Mesenchymal stem cell (in vitro differentiated cells and primary cell): ENCODE measurements at regions not wholly inside any gene's neighbourhood (a gene's known extent, or its start where the extent isn't known, plus 50 kb on each side); places are given as distances from the start of the nearest gene placed in this dataset.

Experiments used
- DNase-seq: peaks from one replicate; pipeline ENCODE4 v3.0.0-alpha.2; 2013
- H2AFZ ChIP-seq: one replicate; pipeline ENCODE4 v1.6.1; 2013; ENCODE audit warnings: low read depth, mild to moderate bottlenecking, control low read depth, inconsistent platforms, low read length, moderate library complexity
- H2AK5ac ChIP-seq: 2 replicates; pipeline ENCODE4 v1.6.1; 2013; ENCODE audit warnings: low read length, moderate library complexity, mild to moderate bottlenecking, inconsistent platforms; ENCODE audit not compliant: severe bottlenecking
- H2BK120ac ChIP-seq: one replicate; pipeline ENCODE4 v1.6.1; 2013; ENCODE audit warnings: low read depth, mild to moderate bottlenecking, inconsistent platforms, low read length, moderate library complexity
- H2BK12ac ChIP-seq, 2 experiments: one replicate each; pipeline ENCODE4 v1.6.1; 2013; ENCODE audit warnings: inconsistent platforms in 2 of 2, low read length in 2 of 2, mild to moderate bottlenecking in 2 of 2, moderate library complexity in 2 of 2, control low read depth in 1 of 2
- H2BK15ac ChIP-seq: one replicate; pipeline ENCODE4 v1.6.1; 2013; ENCODE audit warnings: mild to moderate bottlenecking, low read depth, inconsistent platforms; ENCODE audit not compliant: poor library complexity, severe bottlenecking
- H2BK5ac ChIP-seq: 2 replicates; pipeline ENCODE4 v1.6.1; 2013; ENCODE audit warnings: low read depth, mild to moderate bottlenecking, low read length, control low read depth, inconsistent platforms; ENCODE audit not compliant: poor library complexity, severe bottlenecking
- H3K14ac ChIP-seq, 2 experiments: one replicate each; pipeline ENCODE4 v1.6.1; 2013; ENCODE audit warnings: inconsistent platforms in 2 of 2, low read length in 2 of 2, control low read depth in 1 of 2, mild to moderate bottlenecking in 1 of 2, moderate library complexity in 1 of 2
- H3K18ac ChIP-seq, 2 experiments: one replicate each; pipeline ENCODE4 v1.6.1; 2013; ENCODE audit warnings: inconsistent platforms in 2 of 2, low read length in 2 of 2, control low read depth in 1 of 2, low read depth in 1 of 2, mild to moderate bottlenecking in 1 of 2
- H3K23ac ChIP-seq, 2 experiments: one replicate each; pipeline ENCODE4 v1.6.1; 2013; ENCODE audit warnings: inconsistent platforms in 2 of 2, low read length in 2 of 2, mild to moderate bottlenecking in 2 of 2, moderate library complexity in 2 of 2, control low read depth in 1 of 2
- H3K27ac ChIP-seq: 2 replicates; pipeline ENCODE4 v1.5.1; 2013; ENCODE audit warnings: mild to moderate bottlenecking, moderate library complexity, low read length, control low read depth, inconsistent platforms; ENCODE audit not compliant: poor library complexity, severe bottlenecking
- H3K27me3 ChIP-seq, 2 experiments: 2 replicates each; pipeline versions ENCODE4 v1.6.1 to v1.7.0; 2013; ENCODE audit warnings: low read length in 2 of 2, mild to moderate bottlenecking in 2 of 2, moderate library complexity in 2 of 2, control low read depth in 1 of 2, inconsistent platforms in 1 of 2; ENCODE audit not compliant: control insufficient read depth in 1 of 2, insufficient read depth in 1 of 2
- H3K36me3 ChIP-seq, 2 experiments: 2 replicates each; pipeline versions ENCODE4 v1.6.1 to v1.7.0; 2013; ENCODE audit warnings: low read length in 2 of 2, control low read depth in 1 of 2, inconsistent platforms in 1 of 2, low read depth in 1 of 2, mild to moderate bottlenecking in 1 of 2; ENCODE audit not compliant: insufficient read depth in 2 of 2, control insufficient read depth in 1 of 2
- H3K4ac ChIP-seq, 2 experiments: one replicate each; pipeline ENCODE4 v1.6.1; 2013; ENCODE audit warnings: inconsistent platforms in 2 of 2, low read length in 2 of 2, mild to moderate bottlenecking in 2 of 2, moderate library complexity in 2 of 2, control low read depth in 1 of 2, low read depth in 1 of 2
- H3K4me1 ChIP-seq: 2 replicates; pipeline ENCODE4 v1.6.1; 2013; ENCODE audit warnings: low read depth, low read length, control low read depth; ENCODE audit not compliant: control insufficient read depth, insufficient read depth
- H3K4me2 ChIP-seq: 2 replicates; pipeline ENCODE4 v1.6.1; 2013; ENCODE audit warnings: low read length, mild to moderate bottlenecking, inconsistent platforms; ENCODE audit not compliant: poor library complexity, severe bottlenecking
- H3K4me3 ChIP-seq, 2 experiments: 2 replicates each; pipeline versions ENCODE4 v1.5.1 to v1.7.0; 2013; ENCODE audit warnings: low read length in 2 of 2, mild to moderate bottlenecking in 2 of 2, control low read depth in 1 of 2, low read depth in 1 of 2; ENCODE audit not compliant: insufficient read depth in 1 of 2
- H3K79me1 ChIP-seq: replicated peaks from 2 replicates; pipeline ENCODE4 v1.6.1; 2013; ENCODE audit warnings: mild to moderate bottlenecking, control low read depth, low read length, inconsistent platforms; ENCODE audit not compliant: poor library complexity, severe bottlenecking
- H3K9ac ChIP-seq: 2 replicates; pipeline ENCODE4 v1.7.0; 2013; ENCODE audit warnings: mild to moderate bottlenecking, low read length, moderate library complexity
- H3K9me3 ChIP-seq: 2 replicates; pipeline ENCODE4 v1.7.0; 2013; ENCODE audit warnings: mild to moderate bottlenecking, low read length; ENCODE audit not compliant: control insufficient read depth
- H4K8ac ChIP-seq: one replicate; pipeline ENCODE4 v1.6.1; 2013; ENCODE audit warnings: inconsistent platforms, mild to moderate bottlenecking, low read length, moderate library complexity
- H4K91ac ChIP-seq: one replicate; pipeline ENCODE4 v1.6.1; 2013; ENCODE audit warnings: mild to moderate bottlenecking, low read length, inconsistent platforms
- WGBS: methylation state at CpG from one replicate; pipeline ENCODE4 v1.1.7; 2013; ENCODE audit warnings: mixed read lengths; 5-methylcytosine and 5-hydroxymethylcytosine counted together

DNA sequence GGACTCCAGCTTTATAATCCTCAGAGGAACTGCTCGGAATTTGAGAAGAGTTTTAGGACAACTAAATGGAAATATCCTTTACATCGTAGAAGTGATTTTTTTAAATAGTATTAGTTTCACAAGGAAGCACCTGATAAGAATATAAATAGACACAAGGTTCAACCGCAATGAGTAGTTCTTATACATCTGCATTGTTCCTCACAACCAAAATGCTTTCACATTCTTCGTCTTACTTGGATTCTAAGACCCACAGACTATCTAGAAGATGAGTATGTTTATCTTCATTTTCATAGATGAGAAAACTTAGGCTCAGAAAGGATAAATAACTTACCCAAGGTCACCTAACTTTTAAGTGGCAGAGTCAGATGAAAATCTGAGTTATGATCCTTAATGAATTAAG is 469.0 kb downstream of the GALC start:
- Histone ChIP-seq H2BK15ac (no peak overlapping the region), H2AFZ (no peak overlapping the region), H3K14ac (no peak overlapping the region), H3K36me3 (no peaks in the 10 kb centered on the region), H3K27ac (no peak overlapping the region), H3K4ac (no peak overlapping the region), H2BK5ac (no peak overlapping the region), H3K4me2 (no peak overlapping the region), H3K23ac (no peak overlapping the region), H3K9ac (no peak overlapping the region), H4K91ac (no peak overlapping the region), H2BK120ac (no peak overlapping the region), H3K18ac (no peak overlapping the region), H3K9me3 (no peaks in the 10 kb centered on the region), H3K4me3 (no peak overlapping the region), H3K27me3 (no peaks in the 10 kb centered on the region), H3K79me1 (no peaks in the 10 kb centered on the region), H4K8ac (no peak overlapping the region), H2BK12ac (no peak overlapping the region), H3K4me1 (no peaks in the 10 kb centered on the region), H2AK5ac (no peak overlapping the region)
- 100% methylated on average over 1 of the region's 4 CpGs for WGBS
- DNase-seq: no peak

DNA sequence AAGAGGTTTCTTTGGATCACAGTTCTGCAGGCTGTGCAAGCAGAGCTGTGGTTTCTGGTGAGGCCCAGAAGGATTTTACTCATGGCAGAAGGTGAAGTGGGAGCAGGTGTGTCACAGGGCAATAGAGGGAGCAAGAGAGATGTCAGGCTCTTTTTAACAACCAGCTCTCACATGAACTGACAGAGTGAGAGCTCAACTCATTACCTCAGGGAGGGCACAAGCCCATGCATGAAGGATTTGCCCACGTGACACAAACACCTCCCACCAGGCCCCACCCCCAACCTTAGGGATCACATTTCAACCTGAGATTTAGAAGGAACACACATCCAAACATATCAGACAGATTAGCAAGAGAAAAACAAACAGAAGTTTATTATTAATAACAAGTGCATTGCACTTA is 470.4 kb downstream of the GALC start:
- no peak overlapping the region for H3K27ac ChIP-seq
- H3K4me2 ChIP-seq: no peak overlapping the region
- H3K79me1 ChIP-seq: no peaks in the 10 kb centered on the region
- H3K4ac ChIP-seq: no peak overlapping the region
- H3K9ac ChIP-seq: no peak overlapping the region
- no peak overlapping the region for H4K8ac ChIP-seq
- WGBS: 15% methylated on average over 1 of the region's 1 CpG
- no peak overlapping the region for H3K4me3 ChIP-seq
- H3K23ac ChIP-seq: no peak overlapping the region
- peaks cover 8% of the 10 kb centered on the region for H3K9me3 ChIP-seq
- H2AK5ac ChIP-seq: no peak overlapping the region
- no peak overlapping the region for H3K18ac ChIP-seq
- H3K4me1 ChIP-seq: no peaks in the 10 kb centered on the region
- H3K14ac ChIP-seq: no peak overlapping the region
- no peak overlapping the region for H2BK15ac ChIP-seq
- no peak overlapping the region for H2BK5ac ChIP-seq
- H4K91ac ChIP-seq: no peak overlapping the region
- H3K27me3 ChIP-seq: no peaks in the 10 kb centered on the region
- no peak for DNase-seq
- no peak overlapping the region for H2BK12ac ChIP-seq
- no peaks in the 10 kb centered on the region for H3K36me3 ChIP-seq
- no peak overlapping the region for H2BK120ac ChIP-seq
- H2AFZ ChIP-seq: no peak overlapping the region

DNA sequence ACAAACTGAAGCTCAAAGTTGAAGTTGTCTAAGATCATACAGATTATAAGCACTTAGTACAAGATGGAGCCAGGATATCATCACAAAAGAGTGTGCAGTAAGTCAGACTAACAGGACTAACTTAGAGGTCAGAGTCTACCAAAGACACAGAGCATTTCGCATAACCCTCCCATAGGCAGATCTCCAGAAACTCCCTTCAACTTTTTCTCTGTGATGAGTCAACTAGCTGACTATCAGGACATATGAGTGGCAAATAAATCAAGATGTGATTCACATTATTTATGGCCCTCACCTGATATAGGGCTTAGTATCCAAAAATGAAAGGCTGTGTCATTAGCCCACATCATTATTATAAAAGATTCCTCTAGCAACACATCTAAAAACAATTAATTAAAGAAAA is 484.6 kb downstream of the GALC start:
- WGBS: 100% methylated on average over 1 of the region's 1 CpG
- H2BK12ac ChIP-seq: no peak overlapping the region
- no peak overlapping the region for H3K4ac ChIP-seq

DNA sequence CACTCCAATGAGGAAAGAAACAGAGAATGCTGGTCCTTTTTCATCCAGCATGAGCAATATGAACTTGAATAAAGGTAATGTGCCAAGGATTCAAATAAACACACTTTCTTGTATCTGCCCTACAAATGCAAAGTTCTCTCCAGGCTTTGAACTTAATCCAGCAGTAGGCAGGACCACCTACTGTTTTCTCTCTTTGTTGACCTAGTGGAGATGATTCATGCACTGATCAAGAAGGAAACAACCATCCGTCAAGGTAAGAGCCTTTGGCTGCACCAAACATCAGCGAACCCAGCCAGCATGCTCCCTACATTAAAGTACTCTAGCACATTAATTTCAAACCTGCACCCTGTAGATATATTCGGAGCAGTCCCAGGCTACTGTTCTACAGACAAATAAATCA is 489.3 kb downstream of the GALC start:
- no peak overlapping the region for H3K27ac ChIP-seq
- no peaks in the 10 kb centered on the region for H3K27me3 ChIP-seq
- no peaks in the 10 kb centered on the region for H3K36me3 ChIP-seq
- H3K9me3 ChIP-seq: no peaks in the 10 kb centered on the region
- H2AK5ac ChIP-seq: no peak overlapping the region
- DNase-seq: no peak
- H4K91ac ChIP-seq: no peak overlapping the region
- H3K4ac ChIP-seq: no peak overlapping the region
- no peak overlapping the region for H4K8ac ChIP-seq
- no peak overlapping the region for H2BK12ac ChIP-seq
- peaks cover 2% of the 10 kb centered on the region for H3K4me1 ChIP-seq
- no peak overlapping the region for H2BK15ac ChIP-seq
- H3K9ac ChIP-seq: no peak overlapping the region
- H2AFZ ChIP-seq: no peak overlapping the region
- H3K79me1 ChIP-seq: no peaks in the 10 kb centered on the region
- no peak overlapping the region for H3K23ac ChIP-seq
- H3K4me2 ChIP-seq: no peak overlapping the region
- H3K4me3 ChIP-seq: no peak overlapping the region
- H3K18ac ChIP-seq: no peak overlapping the region
- WGBS: 78% methylated on average over 3 of the region's 3 CpGs
- no peak overlapping the region for H3K14ac ChIP-seq
- H2BK5ac ChIP-seq: no peak overlapping the region
- no peak overlapping the region for H2BK120ac ChIP-seq

More for the DNA sequence above, 484.6 kb downstream of the GALC start:
- Histone ChIP-seq H3K18ac (no peak overlapping the region), H3K36me3 (no peaks in the 10 kb centered on the region), H3K27me3 (no peaks in the 10 kb centered on the region), H3K23ac (no peak overlapping the region), H3K79me1 (no peaks in the 10 kb centered on the region), H3K4me2 (no peak overlapping the region), H2BK5ac (no peak overlapping the region), H4K91ac (no peak overlapping the region), H2BK15ac (no peak overlapping the region), H3K9ac (no peak overlapping the region), H3K14ac (no peak overlapping the region), H3K27ac (no peak overlapping the region), H3K4me3 (no peak overlapping the region), H2BK120ac (no peak overlapping the region), H3K9me3 (no peaks in the 10 kb centered on the region), H2AFZ (no peak overlapping the region), H4K8ac (no peak overlapping the region), H2AK5ac (no peak overlapping the region), H3K4me1 (no peaks in the 10 kb centered on the region)
- DNase-seq: no peak
